Skeletal muscle satellite cell (primary cell): ENCODE measurements at regions not wholly inside any gene's neighbourhood (a gene's known extent, or its start where the extent isn't known, plus 50 kb on each side); places are given as distances from the start of the nearest gene placed in this dataset.
"Not testable (repeated sequence)": the region's sequence is repeated elsewhere in the genome, so short reads cannot be mapped to it uniquely, and the experiment has no call there.

ENCODE experiments used
- H3K27me3 ChIP-seq: 2 replicates; pipeline ENCODE4 v1.7.0; 2013; ENCODE audit warnings: low read length; ENCODE audit not compliant: control insufficient read depth, insufficient read depth
- H3K36me3 ChIP-seq: 2 replicates; pipeline ENCODE4 v1.7.0; 2013; ENCODE audit warnings: mild to moderate bottlenecking, control low read depth, low read length; ENCODE audit not compliant: insufficient read depth
- H3K4me1 ChIP-seq: 2 replicates; pipeline ENCODE4 v1.7.0; 2013; ENCODE audit warnings: low read length; ENCODE audit not compliant: control insufficient read depth, insufficient read depth
- H3K4me2 ChIP-seq: 2 replicates; pipeline ENCODE4 v1.7.0; 2013; ENCODE audit warnings: mild to moderate bottlenecking, low read length
- H3K4me3 ChIP-seq: 2 replicates; pipeline ENCODE4 v1.7.0; 2013; ENCODE audit warnings: low read length
- H3K9ac ChIP-seq: 2 replicates; pipeline ENCODE4 v1.7.0; 2013; ENCODE audit warnings: mild to moderate bottlenecking, low read depth, low read length, moderate library complexity
- H3K9me3 ChIP-seq: replicated peaks from 2 replicates; pipeline ENCODE4 v1.7.0; 2013; ENCODE audit warnings: mild to moderate bottlenecking, control low read depth, low read length

DNA sequence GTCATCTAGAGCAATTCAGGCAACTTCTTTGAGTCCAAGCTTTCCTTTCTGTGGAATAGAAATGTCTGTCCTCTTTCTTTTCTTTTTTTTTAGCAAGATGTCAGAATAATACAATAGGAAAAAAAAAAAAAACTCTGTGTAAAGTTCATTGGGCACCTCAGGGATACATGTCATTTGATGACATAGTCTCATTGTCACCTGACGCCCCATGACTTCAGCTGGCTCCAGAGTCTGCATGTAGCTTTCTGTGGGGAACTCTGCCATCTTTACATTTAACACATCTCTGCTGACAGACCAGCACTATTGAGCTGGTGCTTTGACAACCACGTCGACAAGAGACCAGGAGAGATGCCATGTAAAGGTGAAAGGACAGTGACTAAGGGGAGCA lies 172.5 kb upstream of the KLF7 start:
- H3K36me3 ChIP-seq = no peaks in the 10 kb centered on the region
- peaks cover 34% of the 10 kb centered on the region for H3K4me1 ChIP-seq
- no peaks in the 10 kb centered on the region for H3K27me3 ChIP-seq
- H3K9me3 ChIP-seq = no peaks in the 10 kb centered on the region
- H3K4me3 ChIP-seq = no peak overlapping the region
- no peak overlapping the region for H3K4me2 ChIP-seq
- no peak overlapping the region for H3K9ac ChIP-seq

DNA sequence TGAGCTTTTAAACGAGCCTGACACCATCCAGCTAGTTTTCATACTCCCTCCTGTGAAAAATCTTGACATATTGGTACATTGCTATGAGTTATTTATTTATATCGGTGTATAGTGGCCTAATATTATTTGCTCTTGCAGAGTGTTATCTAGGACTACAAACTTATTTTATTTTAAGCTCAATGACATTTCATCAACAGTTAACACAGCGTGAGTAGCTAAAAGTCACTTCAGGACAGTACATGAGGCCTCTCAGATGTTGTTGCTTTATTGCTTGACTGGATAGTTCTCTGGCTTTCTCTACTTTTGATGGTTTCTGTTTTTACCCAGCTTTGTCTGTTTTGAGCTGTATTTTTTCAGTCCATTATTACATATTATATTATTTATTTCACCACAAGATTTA lies 172.9 kb upstream of the KLF7 start:
- no peaks in the 10 kb centered on the region for H3K27me3 ChIP-seq
- no peaks in the 10 kb centered on the region for H3K36me3 ChIP-seq
- H3K9me3 ChIP-seq = no peaks in the 10 kb centered on the region
- no peak overlapping the region for H3K9ac ChIP-seq
- H3K4me1 ChIP-seq = peaks cover 30% of the 10 kb centered on the region
- no peak overlapping the region for H3K4me3 ChIP-seq
- no peak overlapping the region for H3K4me2 ChIP-seq

DNA sequence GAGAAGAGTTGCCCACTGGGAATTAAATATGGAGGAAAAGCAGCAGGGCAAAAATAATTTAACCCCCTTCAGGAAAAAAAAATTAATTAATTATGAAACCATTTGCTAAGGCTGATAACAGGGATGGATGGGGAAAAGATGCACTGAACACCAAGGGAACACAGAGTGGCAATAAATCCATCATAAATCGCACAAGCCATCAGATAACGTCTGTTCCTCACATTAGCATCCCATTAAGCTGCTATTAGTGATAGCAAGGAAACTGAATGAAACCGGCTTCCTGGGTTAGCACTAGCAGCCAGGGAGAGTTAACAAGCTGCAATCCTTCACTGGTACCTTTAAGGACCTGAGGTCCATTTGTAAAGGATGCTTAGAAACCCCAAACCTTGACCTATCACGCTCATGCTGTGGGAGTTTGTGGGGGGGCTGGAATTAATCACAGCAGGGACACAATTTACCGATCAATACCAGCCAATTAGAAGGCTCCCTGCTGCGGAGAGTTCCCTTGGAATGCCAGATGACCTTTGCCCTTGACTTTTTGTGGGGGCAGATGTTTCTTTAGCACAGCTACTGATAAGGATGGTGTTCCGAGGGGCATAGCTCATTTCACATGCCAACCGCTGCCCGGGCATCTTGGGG lies 175.5 kb upstream of the KLF7 start:
- Histone ChIP-seq H3K4me2 (no peak overlapping the region), H3K4me3 (no peak overlapping the region)

DNA sequence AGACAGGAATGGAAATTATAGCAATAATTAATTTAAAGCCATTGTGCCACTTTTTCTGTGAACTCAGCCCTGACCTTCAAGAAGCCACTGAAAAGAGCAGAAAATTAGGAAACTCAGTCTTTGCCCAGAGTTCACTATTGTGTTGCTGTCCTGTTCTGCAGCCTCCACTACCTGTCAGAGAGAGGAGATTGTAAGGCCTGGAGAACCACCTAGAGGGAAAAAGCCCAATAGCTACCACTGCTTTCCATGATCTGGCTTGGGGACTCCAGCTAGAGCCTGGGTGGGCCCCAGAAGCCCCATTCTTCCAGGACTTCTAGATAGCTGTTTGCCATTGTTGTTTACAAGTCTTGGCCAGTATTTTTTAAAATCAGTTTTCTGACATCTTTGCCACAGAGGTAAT lies 176.1 kb upstream of the KLF7 start:
- no peaks in the 10 kb centered on the region for H3K36me3 ChIP-seq
- no peak overlapping the region for H3K4me2 ChIP-seq
- no peaks in the 10 kb centered on the region for H3K9me3 ChIP-seq
- H3K27me3 ChIP-seq = no peaks in the 10 kb centered on the region
- no peak overlapping the region for H3K9ac ChIP-seq
- H3K4me1 ChIP-seq = peaks cover 8% of the 10 kb centered on the region
- no peak overlapping the region for H3K4me3 ChIP-seq

More for the DNA sequence above, 175.5 kb upstream of the KLF7 start:
- no peak overlapping the region for H3K9ac ChIP-seq
- no peaks in the 10 kb centered on the region for H3K27me3 ChIP-seq
- H3K4me1 ChIP-seq = peaks cover 8% of the 10 kb centered on the region
- H3K36me3 ChIP-seq = no peaks in the 10 kb centered on the region
- no peaks in the 10 kb centered on the region for H3K9me3 ChIP-seq

DNA sequence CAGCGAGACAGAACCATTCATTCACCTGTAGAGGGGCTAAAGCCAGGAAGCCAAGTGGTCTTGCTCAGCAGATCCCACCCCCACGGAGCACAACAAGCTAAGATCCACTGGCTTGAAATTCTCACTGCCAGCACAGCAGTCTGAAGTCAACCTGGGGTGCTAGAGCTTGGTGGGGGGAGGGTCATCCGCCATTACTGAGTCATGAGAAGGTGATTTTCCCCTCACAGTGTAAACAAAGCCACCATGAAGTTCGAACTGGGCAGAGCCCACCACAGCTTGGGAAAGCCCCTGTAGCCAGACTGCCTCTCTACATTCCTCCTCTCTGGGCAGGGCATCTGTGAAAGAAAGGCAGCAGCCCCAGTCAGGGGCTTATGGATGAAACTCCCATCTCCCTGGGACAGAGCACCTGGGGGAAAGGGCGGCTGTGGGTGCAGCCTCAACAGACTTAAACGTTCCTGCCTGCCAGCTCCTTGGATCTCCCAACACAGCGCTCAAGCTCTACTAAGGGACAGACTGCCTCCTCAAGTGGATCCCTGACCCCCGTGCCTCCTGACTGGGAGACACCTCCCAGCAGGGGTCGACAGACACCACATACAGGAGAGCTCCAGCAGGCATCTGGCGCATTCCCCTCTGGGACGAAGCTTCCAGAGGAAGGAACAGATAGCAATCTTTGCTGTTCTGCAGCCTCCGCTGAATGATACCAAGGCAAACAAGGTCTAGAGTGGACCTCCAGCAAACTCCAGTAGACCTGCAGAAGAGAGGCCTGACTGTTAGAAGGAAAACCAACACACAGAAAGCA lies 179.0 kb upstream of the KLF7 start:
- not testable (repeated sequence) for H3K4me1 ChIP-seq, H3K9me3 ChIP-seq, H3K36me3 ChIP-seq, H3K9ac ChIP-seq, H3K4me3 ChIP-seq, H3K4me2 ChIP-seq, H3K27me3 ChIP-seq

DNA sequence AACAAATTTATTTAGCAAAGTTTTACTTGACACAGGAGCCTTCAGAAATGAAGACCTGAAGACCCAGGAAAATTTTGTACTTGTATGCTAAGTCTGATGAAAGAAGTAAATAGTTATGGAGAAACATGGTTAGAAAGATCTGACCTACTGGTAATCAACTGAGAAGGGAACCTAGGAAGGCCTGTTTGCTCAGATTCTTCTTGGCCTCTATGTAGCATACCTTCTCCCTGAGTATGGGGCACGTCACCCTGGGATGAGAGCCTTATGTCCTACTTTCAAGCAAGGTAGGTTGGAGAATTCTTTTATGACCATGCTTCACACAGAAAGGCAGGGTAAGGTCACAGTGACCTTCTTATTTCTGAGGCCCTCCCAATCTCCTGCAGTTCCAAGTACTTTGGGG lies 178.6 kb upstream of the CREB1 start:
- Histone ChIP-seq H3K27me3 (no peaks in the 10 kb centered on the region), H3K9me3 (no peaks in the 10 kb centered on the region), H3K4me2 (no peak overlapping the region), H3K4me3 (no peak overlapping the region), H3K9ac (no peak overlapping the region), H3K36me3 (no peaks in the 10 kb centered on the region), H3K4me1 (no peaks in the 10 kb centered on the region)

DNA sequence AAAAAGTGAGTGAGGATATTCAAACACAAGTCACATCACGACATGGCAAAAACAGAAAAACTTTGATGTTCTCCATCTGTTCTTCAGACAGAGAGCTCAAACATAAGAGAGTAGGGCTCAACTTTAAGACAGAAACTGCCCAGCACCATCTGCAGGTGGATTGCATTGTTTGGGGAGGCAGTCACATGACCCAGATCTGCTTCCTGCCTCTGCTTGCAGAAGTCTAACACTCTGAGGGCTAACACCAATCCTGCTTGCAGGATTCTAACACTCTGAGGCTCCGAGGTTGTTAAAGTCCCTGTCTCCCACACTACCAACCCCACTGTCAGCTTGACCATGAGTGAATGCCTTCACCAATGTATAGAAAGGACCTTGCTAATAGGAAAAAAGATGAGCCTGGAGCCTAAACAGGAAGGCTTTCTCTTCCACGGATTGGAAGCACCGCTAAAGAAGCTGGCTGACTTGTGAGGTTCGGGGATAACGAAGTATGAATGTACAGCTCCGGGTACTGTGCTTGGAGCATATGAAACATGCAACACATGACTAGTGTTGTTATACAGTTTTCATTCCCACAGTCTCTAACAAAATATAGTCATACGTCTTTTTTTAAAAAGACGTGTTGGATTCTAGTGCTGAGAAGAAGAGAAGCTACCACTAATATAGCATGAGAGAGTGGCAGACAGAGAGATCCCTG lies 176.6 kb upstream of the CREB1 start:
- no peaks in the 10 kb centered on the region for H3K9me3 ChIP-seq
- no peak overlapping the region for H3K9ac ChIP-seq
- H3K4me2 ChIP-seq = no peak overlapping the region
- H3K4me3 ChIP-seq = no peak overlapping the region
- H3K27me3 ChIP-seq = no peaks in the 10 kb centered on the region
- H3K36me3 ChIP-seq = no peaks in the 10 kb centered on the region
- no peaks in the 10 kb centered on the region for H3K4me1 ChIP-seq

DNA sequence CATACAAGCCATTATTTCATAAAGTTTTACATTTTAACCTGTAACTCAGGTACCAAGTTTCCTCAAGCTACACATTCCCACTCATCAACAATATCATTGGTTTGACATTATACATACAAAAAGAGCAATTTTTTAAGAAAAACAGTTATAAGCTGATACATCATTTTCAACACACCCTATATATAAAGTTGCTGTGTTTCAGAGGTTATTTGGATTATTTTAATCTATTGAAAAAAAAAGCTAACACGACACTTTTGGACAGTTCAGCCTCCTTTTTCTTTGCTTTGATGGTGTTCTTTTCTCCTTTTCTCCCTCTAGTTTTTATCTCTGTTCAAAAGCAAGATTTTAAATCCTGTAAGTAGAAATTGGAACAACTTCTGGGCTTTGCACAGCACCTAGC lies 175.9 kb upstream of the CREB1 start:
- no peak overlapping the region for H3K4me3 ChIP-seq
- H3K4me1 ChIP-seq = no peaks in the 10 kb centered on the region
- H3K4me2 ChIP-seq = no peak overlapping the region
- no peaks in the 10 kb centered on the region for H3K36me3 ChIP-seq
- H3K27me3 ChIP-seq = no peaks in the 10 kb centered on the region
- no peaks in the 10 kb centered on the region for H3K9me3 ChIP-seq
- H3K9ac ChIP-seq = no peak overlapping the region

DNA sequence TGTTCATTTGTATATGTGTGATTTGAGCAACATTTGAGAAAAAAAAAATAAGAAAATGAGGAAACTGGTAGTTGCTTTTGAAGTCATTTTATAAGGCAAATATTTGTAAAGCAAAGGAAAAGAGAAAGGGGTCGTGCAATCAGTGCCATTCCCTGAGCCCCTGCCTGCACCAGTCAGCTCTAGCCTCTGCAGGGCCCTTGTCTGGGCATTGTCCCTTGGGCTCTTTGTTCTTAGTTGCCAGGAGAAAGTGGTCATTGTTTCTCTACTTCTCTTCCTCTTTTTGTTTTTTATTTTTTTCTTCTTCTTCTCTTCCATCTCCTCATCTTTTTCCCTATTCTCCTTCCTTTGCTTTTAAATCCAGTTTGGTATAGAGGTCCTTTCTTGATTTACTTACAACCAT lies 175.3 kb upstream of the CREB1 start:
- H3K36me3 ChIP-seq = no peaks in the 10 kb centered on the region
- H3K27me3 ChIP-seq = no peaks in the 10 kb centered on the region
- no peak overlapping the region for H3K4me2 ChIP-seq
- H3K9me3 ChIP-seq = no peaks in the 10 kb centered on the region
- no peak overlapping the region for H3K9ac ChIP-seq
- no peaks in the 10 kb centered on the region for H3K4me1 ChIP-seq
- H3K4me3 ChIP-seq = no peak overlapping the region

DNA sequence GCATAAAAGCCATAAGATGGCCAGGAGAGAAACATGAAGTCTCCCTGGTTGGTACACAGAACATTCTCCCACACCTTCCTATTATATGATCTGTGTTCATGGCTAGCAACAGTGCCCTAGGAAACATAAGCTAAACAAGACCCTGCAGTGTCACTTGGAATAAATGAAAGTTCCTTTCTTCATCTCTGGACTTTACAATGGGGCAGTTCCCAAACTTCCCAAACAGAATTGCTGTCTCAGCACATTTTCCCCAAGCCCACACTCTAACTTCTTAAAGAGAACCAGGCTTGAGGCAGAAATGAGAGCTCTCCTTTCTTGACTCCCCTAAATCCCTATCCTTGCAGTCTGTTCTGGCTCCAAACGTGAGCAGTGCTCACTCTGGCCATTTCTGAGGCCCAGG lies 173.2 kb upstream of the CREB1 start:
- H3K4me3 ChIP-seq = no peak overlapping the region
- H3K9me3 ChIP-seq = no peaks in the 10 kb centered on the region
- H3K27me3 ChIP-seq = no peaks in the 10 kb centered on the region
- no peaks in the 10 kb centered on the region for H3K36me3 ChIP-seq
- H3K4me2 ChIP-seq = no peak overlapping the region
- H3K4me1 ChIP-seq = no peaks in the 10 kb centered on the region
- no peak overlapping the region for H3K9ac ChIP-seq

DNA sequence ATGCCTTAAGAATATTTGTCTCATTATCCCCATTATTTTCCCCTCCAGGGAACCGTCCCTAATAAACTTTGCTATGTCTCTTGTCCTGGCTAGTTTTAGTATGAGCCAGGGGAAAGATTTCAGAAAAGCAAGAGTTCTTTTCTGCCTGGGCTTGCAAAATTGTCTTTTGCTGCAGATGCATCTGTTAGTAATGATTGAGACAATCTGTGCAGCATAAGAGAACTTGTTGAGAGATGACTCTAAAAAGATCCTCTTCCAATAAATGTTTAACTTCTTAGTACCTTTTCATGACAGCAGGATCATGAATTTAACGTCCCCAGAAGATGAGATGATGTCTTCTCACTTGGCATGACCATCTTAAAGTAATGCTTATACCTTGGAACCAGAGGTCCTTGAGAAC lies 172.5 kb upstream of the CREB1 start:
- Histone ChIP-seq H3K4me2 (no peak overlapping the region), H3K4me3 (no peak overlapping the region), H3K36me3 (no peaks in the 10 kb centered on the region), H3K27me3 (no peaks in the 10 kb centered on the region), H3K9ac (no peak overlapping the region), H3K9me3 (no peaks in the 10 kb centered on the region), H3K4me1 (no peaks in the 10 kb centered on the region)
